Endothelial cell of umbilical vein (primary cell): ENCODE measurements at regions not wholly inside any gene's neighbourhood (a gene's known extent, or its start where the extent isn't known, plus 50 kb on each side); places are given as distances from the start of the nearest gene placed in this dataset.

Experiments used
- BruUV-seq: library from RNA; stranded (reverse); fragments of 400-500 nt; replicated peaks from 2 replicates; lab custom pipeline; 2021; lab: Mats Ljungman, UMichigan
- CTCF ChIA-PET: fragments of 300-600, 350-600 bp; sonication (Branson Sonifier 250); formaldehyde crosslinking; loops from one replicate; lab custom pipeline; 2021; ENCODE audit warnings: antibody characterized with exemption, inconsistent platforms; lab: Charles Lee
- POLR2A ChIA-PET: fragments of 300-600, 350-600 bp; sonication (Branson Sonifier 250); formaldehyde crosslinking; loops from one replicate; lab custom pipeline; 2021; ENCODE audit warnings: antibody characterized with exemption, inconsistent platforms; lab: Charles Lee
- DNase-seq: peaks from one replicate; pipeline ENCODE4 v3.0.0-alpha.2; 2011; ENCODE audit warnings: low read depth, low spot score
- FAIRE-seq: peaks from 2 replicates; lab custom pipeline; 2011; peaks lifted over from hg19 to GRCh38; lab: Jason Lieb, UNC
- H2AFZ ChIP-seq: 2 replicates; pipeline ENCODE4 v1.6.0; 2012; ENCODE audit warnings: low read depth, low read length, control low read depth, inconsistent platforms
- H3K27ac ChIP-seq: 2 replicates; pipeline ENCODE4 v1.5.1; 2011; ENCODE audit warnings: low read depth, mild to moderate bottlenecking, control low read depth, low read length, moderate library complexity; ENCODE audit not compliant: insufficient read depth
- H3K27me3 ChIP-seq, 2 experiments: 2 replicates each; pipeline versions ENCODE4 v1.6.0 to v1.6.1; 2011; ENCODE audit warnings: low read length in 2 of 2, mixed read lengths in 1 of 2; ENCODE audit not compliant: control insufficient read depth in 2 of 2, insufficient read depth in 2 of 2
- H3K36me3 ChIP-seq, 2 experiments: 2 replicates in 1 of 2; 3 replicates in 1 of 2; pipeline ENCODE4 v1.5.1; 2011; ENCODE audit warnings: low read length in 2 of 2, mild to moderate bottlenecking in 1 of 2, moderate library complexity in 1 of 2; ENCODE audit not compliant: control insufficient read depth in 2 of 2, insufficient read depth in 2 of 2; ENCODE audit errors: extremely low read depth in 1 of 2
- H3K4me1 ChIP-seq: 3 replicates; pipeline ENCODE4 v1.5.1; 2011; ENCODE audit warnings: mild to moderate bottlenecking, low read length; ENCODE audit not compliant: control insufficient read depth, insufficient read depth; ENCODE audit errors: extremely low read depth
- H3K4me2 ChIP-seq: 2 replicates; pipeline ENCODE4 v1.6.1; 2011; ENCODE audit warnings: low read length, control low read depth, mixed read lengths; ENCODE audit not compliant: insufficient read depth
- H3K4me3 ChIP-seq, 3 experiments: fragments of 200-600 bp in 1 of 3; sonication (generic), shearing (Covaris generic) in 1 of 3; replicated peaks in 1 of 3; 2 replicates each; pipeline ENCODE4 v1.5.1; 2011 to 2016; ENCODE audit warnings: control low read depth in 3 of 3, low read length in 3 of 3, mild to moderate bottlenecking in 2 of 3, inconsistent platforms in 1 of 3, low read depth in 1 of 3, moderate library complexity in 1 of 3; ENCODE audit not compliant: insufficient read depth in 1 of 3
- H3K79me2 ChIP-seq: 2 replicates; pipeline ENCODE4 v1.6.0; 2012; ENCODE audit warnings: low read length, inconsistent platforms; ENCODE audit not compliant: control insufficient read depth, insufficient read depth
- H3K9ac ChIP-seq: replicated peaks from 2 replicates; pipeline ENCODE3; 2011; ENCODE audit warnings: low read length, control low read depth; ENCODE audit not compliant: insufficient read depth; ENCODE audit errors: extremely low read depth
- H3K9me1 ChIP-seq: replicated peaks from 3 replicates; pipeline ENCODE4 v1.6.0; 2011; ENCODE audit warnings: mild to moderate bottlenecking, low read length; ENCODE audit not compliant: control insufficient read depth, insufficient read depth; ENCODE audit errors: extremely low read depth
- H3K9me3 ChIP-seq: replicated peaks from 2 replicates; pipeline ENCODE4 v1.5.1; 2012; ENCODE audit warnings: low read length, inconsistent platforms; ENCODE audit not compliant: control insufficient read depth, insufficient read depth
- H4K20me1 ChIP-seq: replicated peaks from 2 replicates; pipeline ENCODE3; 2011; ENCODE audit warnings: mild to moderate bottlenecking, low read length; ENCODE audit not compliant: control insufficient read depth, insufficient read depth; ENCODE audit errors: extremely low read depth
- JUN ChIP-seq: IDR thresholded peaks from 2 replicates; pipeline ENCODE4 v1.6.1; 2011; ENCODE audit warnings: borderline replicate concordance, low read depth; ENCODE audit not compliant: insufficient read length, insufficient read depth
- MYC ChIP-seq: IDR thresholded peaks from one replicate; pipeline ENCODE4 v1.6.1; 2011; ENCODE audit warnings: mild to moderate bottlenecking, low read depth, low read length
- POLR2AphosphoS5 ChIP-seq: IDR thresholded peaks from 2 replicates; pipeline ENCODE4 v1.6.1; 2012; ENCODE audit warnings: low read depth, mild to moderate bottlenecking, control low read depth, low read length, moderate library complexity; ENCODE audit not compliant: insufficient read depth
- dilution Hi-C: fragments of 300-500 bp; cut with MboI; formaldehyde crosslinking; loops from one replicate; pipeline ENCODE4 v1.15.0; 2019; ENCODE audit warnings: low sequenced_read_pairs; ENCODE audit not compliant: extremely low pct_ligation_motif_present
- intact Hi-C: fragments of 100-400 bp; cut with micrococcal nuclease; formaldehyde crosslinking; loops from one replicate; pipeline ENCODE4 v1.10.0; 2022
- TF ChIP-seq, protein P1 (sequence below): IDR thresholded peaks from 2 replicates; pipeline ENCODE4 v1.6.1; 2011; ENCODE audit not compliant: insufficient read depth, insufficient read length
- TF ChIP-seq, protein P2 (sequence below), 2 donors: IDR thresholded peaks; 1 replicate in 1 of 2; 2 replicates in 1 of 2; pipeline ENCODE4 v1.5.1; 2011; ENCODE audit warnings: low read length in 2 of 2, mild to moderate bottlenecking in 2 of 2, moderate library complexity in 2 of 2, control low read depth in 1 of 2, inconsistent platforms in 1 of 2, low read depth in 1 of 2; ENCODE audit not compliant: insufficient read depth in 1 of 2; ENCODE audit errors: extremely low read depth in 1 of 2

DNA sequence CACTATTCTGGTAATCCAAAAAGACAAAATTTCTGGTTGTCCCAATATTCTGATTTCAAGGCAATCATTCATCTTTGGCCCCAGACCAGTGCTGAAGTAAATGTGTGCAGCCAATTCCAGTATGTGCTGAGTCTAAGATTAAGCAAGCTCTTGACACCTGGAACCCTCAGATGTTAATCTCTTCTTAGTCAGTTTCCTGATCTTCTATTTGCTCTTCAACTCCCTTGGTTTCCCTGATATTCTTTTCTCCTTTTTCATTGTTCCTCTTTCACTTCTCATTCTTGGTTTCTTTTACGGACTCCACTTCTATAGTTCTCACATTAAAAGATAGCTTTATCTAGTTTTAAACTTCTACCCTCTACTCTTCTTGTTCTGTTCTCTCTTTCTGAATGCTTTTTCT, 445.7 kb upstream of the FANCL start:
- CTCF ChIA-PET: interaction anchor here (0.9 to 1.9 kb wide), 4 partner anchors 16 to 927 kb away, joined by 3 to 6 read pairs (median 3); no protein-coding TSS in a partner anchor
- H3K9me3 ChIP-seq: no peaks in the 10 kb centered on the region
- no peaks in the 10 kb centered on the region for H4K20me1 ChIP-seq
- TF ChIP-seq MYC: no peak
- TF ChIP-seq JUN: no peak
- TF ChIP-seq POLR2AphosphoS5: no peak
- TF ChIP-seq, protein P1, sequence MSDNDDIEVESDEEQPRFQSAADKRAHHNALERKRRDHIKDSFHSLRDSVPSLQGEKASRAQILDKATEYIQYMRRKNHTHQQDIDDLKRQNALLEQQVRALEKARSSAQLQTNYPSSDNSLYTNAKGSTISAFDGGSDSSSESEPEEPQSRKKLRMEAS: no peak
- TF ChIP-seq, protein P2, sequence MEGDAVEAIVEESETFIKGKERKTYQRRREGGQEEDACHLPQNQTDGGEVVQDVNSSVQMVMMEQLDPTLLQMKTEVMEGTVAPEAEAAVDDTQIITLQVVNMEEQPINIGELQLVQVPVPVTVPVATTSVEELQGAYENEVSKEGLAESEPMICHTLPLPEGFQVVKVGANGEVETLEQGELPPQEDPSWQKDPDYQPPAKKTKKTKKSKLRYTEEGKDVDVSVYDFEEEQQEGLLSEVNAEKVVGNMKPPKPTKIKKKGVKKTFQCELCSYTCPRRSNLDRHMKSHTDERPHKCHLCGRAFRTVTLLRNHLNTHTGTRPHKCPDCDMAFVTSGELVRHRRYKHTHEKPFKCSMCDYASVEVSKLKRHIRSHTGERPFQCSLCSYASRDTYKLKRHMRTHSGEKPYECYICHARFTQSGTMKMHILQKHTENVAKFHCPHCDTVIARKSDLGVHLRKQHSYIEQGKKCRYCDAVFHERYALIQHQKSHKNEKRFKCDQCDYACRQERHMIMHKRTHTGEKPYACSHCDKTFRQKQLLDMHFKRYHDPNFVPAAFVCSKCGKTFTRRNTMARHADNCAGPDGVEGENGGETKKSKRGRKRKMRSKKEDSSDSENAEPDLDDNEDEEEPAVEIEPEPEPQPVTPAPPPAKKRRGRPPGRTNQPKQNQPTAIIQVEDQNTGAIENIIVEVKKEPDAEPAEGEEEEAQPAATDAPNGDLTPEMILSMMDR (IDR thresholded peaks at IDR 0.05; ENCODE audit: extremely low read depth in 1 of 2, insufficient read depth in 1 of 2, low read depth in 1 of 2, low read length in 2 of 2): no peak
- intact Hi-C loops (no loop called here), dilution Hi-C loops (no loop called here)
- H3K9ac ChIP-seq: no peak overlapping the region
- H3K4me3 ChIP-seq: no peak overlapping the region
- no peak overlapping the region for H3K4me2 ChIP-seq
- no peaks in the 10 kb centered on the region for H3K79me2 ChIP-seq
- H3K4me1 ChIP-seq: no peaks in the 10 kb centered on the region
- no peak overlapping the region for H3K27ac ChIP-seq
- no peaks in the 10 kb centered on the region for H3K9me1 ChIP-seq
- DNase-seq: no peak
- no peak overlapping the region for H2AFZ ChIP-seq
- POLR2A ChIA-PET: no interaction called here
- FAIRE-seq: no peak
- BruUV-seq: no TSS peak
- no peaks in the 10 kb centered on the region for H3K27me3 ChIP-seq
- H3K36me3 ChIP-seq: no peaks in the 10 kb centered on the region
